Kidney (tissue), 13 donors: ENCODE measurements at regions not wholly inside any gene's neighbourhood (a gene's known extent, or its start where the extent isn't known, plus 50 kb on each side); places are given as distances from the start of the nearest gene placed in this dataset.

Experiments
- DNase-seq, 5 donors: peaks; one replicate each; pipeline ENCODE4 v3.0.0-alpha.2; 2013 to 2020
- FAIRE-seq: peaks from 2 replicates; lab custom pipeline; 2012; peaks lifted over from hg19 to GRCh38; lab: Jason Lieb, UNC
- H3K27ac ChIP-seq, 2 donors: one replicate each; pipeline ENCODE4 v1.7.0; 2013; ENCODE audit warnings: low read depth in 2 of 2, low read length in 2 of 2, inconsistent platforms in 1 of 2
- H3K27me3 ChIP-seq: one replicate; pipeline ENCODE4 v1.7.1; 2013; ENCODE audit warnings: low read length, inconsistent platforms; ENCODE audit not compliant: control insufficient read depth, insufficient read depth
- H3K36me3 ChIP-seq, 3 donors: one replicate each; pipeline versions ENCODE4 v1.7.0 to v1.7.1; 2013; ENCODE audit warnings: low read length in 3 of 3, control low read depth in 1 of 3, inconsistent platforms in 1 of 3; ENCODE audit not compliant: insufficient read depth in 3 of 3, control insufficient read depth in 2 of 3
- H3K4me1 ChIP-seq, 3 donors: one replicate each; pipeline versions ENCODE4 v1.7.0 to v1.7.1; 2013; ENCODE audit warnings: low read length in 3 of 3, inconsistent platforms in 1 of 3, low read depth in 1 of 3; ENCODE audit not compliant: control insufficient read depth in 2 of 3, insufficient read depth in 2 of 3
- H3K4me3 ChIP-seq, 3 donors: one replicate each; pipeline versions ENCODE4 v1.7.0 to v1.8.1; 2013; ENCODE audit warnings: low read length in 3 of 3, control low read depth in 1 of 3, inconsistent platforms in 1 of 3
- H3K9ac ChIP-seq, 3 donors: one replicate each; pipeline versions ENCODE4 v1.7.0 to v1.7.1; 2013; ENCODE audit warnings: low read length in 3 of 3, control low read depth in 1 of 3, inconsistent platforms in 1 of 3
- H3K9me3 ChIP-seq, 3 donors: one replicate each; pipeline versions ENCODE4 v1.7.0 to v1.7.1; 2013; ENCODE audit warnings: low read length in 3 of 3, control low read depth in 1 of 3, inconsistent platforms in 1 of 3; ENCODE audit not compliant: control insufficient read depth in 2 of 3, insufficient read depth in 1 of 3
- intact Hi-C: fragments of 100-400 bp; cut with DNase I; formaldehyde crosslinking; loops from one replicate; pipeline ENCODE4 v1.11.1; 2022
- TF ChIP-seq, protein P1 (sequence below): IDR thresholded peaks from 3 replicates; pipeline ENCODE4 v1.5.1; 2012; ENCODE audit warnings: mild to moderate bottlenecking, moderate library complexity, borderline replicate concordance; ENCODE audit not compliant: insufficient read depth; ENCODE audit errors: extremely low read depth
- donor health status: control.
- donor health status: control.
- donor health status: control.
- donor health status: control.
- donor health status: control.
- donor health status: DM: yes; HTN: yes; CAD: no.
- donor health status: Normal renal cell carcinoma (clear cell type).

DNA sequence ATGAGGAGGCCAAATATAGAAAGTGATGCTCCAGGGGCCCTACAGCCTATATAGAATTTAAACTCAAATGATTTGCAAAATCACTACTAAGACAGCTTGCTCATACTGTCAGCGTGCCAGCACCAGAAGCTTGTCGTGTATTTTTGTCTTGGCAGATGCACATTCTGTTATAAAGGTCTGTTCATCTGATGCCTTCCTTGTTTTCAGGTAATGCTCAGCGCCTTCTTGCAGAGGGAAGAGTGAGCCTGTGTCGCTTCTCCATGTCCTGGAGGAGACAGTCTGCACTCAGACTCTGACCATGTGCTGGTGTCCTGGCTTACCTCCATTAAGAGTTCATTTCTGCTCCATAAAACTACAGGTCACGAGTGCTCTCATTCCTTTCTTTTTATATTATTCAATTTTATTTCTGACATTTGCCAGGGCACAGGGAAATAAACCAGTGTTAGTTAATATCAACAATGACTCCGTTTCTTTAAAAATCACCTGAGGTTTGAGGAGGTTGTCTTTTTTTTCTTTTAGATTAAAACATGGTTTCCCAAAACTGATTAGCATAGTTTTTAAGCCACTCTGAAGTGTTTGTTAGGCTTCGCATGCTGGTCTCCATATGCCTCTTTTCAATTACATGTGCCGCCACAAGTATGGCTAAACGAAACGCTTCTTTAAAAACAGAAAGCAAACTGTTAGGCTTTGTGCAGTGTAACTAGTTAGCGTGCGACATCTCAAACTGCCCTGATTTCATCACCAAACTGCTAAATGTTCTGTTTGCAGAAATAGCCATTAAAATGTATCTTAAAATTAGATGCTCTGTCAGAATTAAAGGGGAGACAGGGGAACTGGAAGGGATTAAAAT, 215.2 kb upstream of the GK2 start:
- no peak overlapping the region for H3K9ac ChIP-seq
- no peak for DNase-seq
- intact Hi-C loops = no loop called here
- H3K36me3 ChIP-seq = no peaks in the 10 kb centered on the region
- no peaks in the 10 kb centered on the region for H3K9me3 ChIP-seq
- TF ChIP-seq, protein P1, sequence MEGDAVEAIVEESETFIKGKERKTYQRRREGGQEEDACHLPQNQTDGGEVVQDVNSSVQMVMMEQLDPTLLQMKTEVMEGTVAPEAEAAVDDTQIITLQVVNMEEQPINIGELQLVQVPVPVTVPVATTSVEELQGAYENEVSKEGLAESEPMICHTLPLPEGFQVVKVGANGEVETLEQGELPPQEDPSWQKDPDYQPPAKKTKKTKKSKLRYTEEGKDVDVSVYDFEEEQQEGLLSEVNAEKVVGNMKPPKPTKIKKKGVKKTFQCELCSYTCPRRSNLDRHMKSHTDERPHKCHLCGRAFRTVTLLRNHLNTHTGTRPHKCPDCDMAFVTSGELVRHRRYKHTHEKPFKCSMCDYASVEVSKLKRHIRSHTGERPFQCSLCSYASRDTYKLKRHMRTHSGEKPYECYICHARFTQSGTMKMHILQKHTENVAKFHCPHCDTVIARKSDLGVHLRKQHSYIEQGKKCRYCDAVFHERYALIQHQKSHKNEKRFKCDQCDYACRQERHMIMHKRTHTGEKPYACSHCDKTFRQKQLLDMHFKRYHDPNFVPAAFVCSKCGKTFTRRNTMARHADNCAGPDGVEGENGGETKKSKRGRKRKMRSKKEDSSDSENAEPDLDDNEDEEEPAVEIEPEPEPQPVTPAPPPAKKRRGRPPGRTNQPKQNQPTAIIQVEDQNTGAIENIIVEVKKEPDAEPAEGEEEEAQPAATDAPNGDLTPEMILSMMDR = no peak
- no peaks in the 10 kb centered on the region for H3K4me1 ChIP-seq
- peak overlapping the region in 1 of 3 donors; percentile 16 for H3K4me3 ChIP-seq
- no peak overlapping the region for H3K27ac ChIP-seq
- no peak for FAIRE-seq
- H3K27me3 ChIP-seq = no peaks in the 10 kb centered on the region

DNA sequence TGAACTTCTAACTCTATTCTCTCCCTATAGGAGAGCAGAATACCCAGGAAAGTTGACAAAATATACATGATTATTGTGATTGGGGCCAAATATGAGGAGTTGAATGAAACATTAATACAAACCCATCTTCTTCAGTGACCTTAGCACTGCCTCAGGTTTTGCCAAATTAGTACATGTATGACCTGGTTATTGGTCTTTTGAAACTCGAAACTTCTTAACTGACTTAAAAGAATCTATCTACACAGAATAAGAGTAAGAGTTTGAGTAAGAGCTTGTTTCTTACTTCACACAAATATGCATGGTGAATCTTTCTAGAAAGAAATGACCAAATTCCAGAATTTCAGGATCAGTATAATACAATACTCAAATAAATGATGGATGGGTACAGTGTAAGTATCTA, 213.0 kb upstream of the GK2 start:
- intact Hi-C loops = no loop called here
- Histone ChIP-seq H3K27me3 (no peaks in the 10 kb centered on the region), H3K27ac (no peak overlapping the region), H3K4me1 (no peaks in the 10 kb centered on the region), H3K4me3 (no peak overlapping the region), H3K9ac (no peak overlapping the region), H3K36me3 (no peaks in the 10 kb centered on the region), H3K9me3 (no peaks in the 10 kb centered on the region)
- TF ChIP-seq, protein P1 = no peak
- FAIRE-seq (no peak), DNase-seq (no peak)

DNA sequence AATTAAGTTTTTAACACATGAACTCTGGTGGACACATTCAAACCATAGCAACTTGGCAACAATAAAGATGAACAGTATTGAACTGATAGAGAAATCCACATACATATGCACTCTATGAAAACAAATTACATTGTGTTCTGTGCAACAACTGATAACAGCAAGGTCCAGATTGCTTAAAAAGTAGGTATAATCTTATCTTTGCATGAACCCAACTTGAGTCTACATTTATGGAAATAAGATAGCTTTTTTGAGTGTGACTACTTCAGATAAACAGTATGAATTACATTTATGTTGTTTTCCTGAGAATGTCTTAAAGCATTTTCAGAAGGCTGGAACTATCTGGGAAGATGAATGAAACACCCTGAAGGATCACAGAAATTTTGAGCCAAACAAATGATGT, 212.6 kb upstream of the GK2 start:
- Histone ChIP-seq H3K27ac (no peak overlapping the region), H3K27me3 (no peaks in the 10 kb centered on the region), H3K4me1 (no peaks in the 10 kb centered on the region), H3K9me3 (no peaks in the 10 kb centered on the region), H3K9ac (no peak overlapping the region), H3K36me3 (no peaks in the 10 kb centered on the region), H3K4me3 (no peak overlapping the region)
- intact Hi-C loops = no loop called here
- FAIRE-seq (no peak), DNase-seq (no peak)
- TF ChIP-seq, protein P1 = no peak
